NCI-H1048 (cell line): ENCODE measurements at regions not wholly inside any gene's neighbourhood (a gene's known extent, or its start where the extent isn't known, plus 50 kb on each side); places are given as distances from the start of the nearest gene placed in this dataset.

Source experiments
- DNase-seq: peaks from one replicate; lab custom pipeline; 2025; lab: John Stamatoyannopoulos, UW

GRCh38 chr16:87229230-87230188 is 87.7 kb downstream of the C16orf95 start:
- DNase-seq: no peak

- DNase-seq: no peak
Observed at GRCh38 chr16:87230571-87230970, 86.6 kb downstream of the C16orf95 start.

- no peak for DNase-seq
Observed at GRCh38 chr16:87231295-87231694, 85.9 kb downstream of the C16orf95 start.

- no peak for DNase-seq
Observed at GRCh38 chr16:87231911-87232310, 85.3 kb downstream of the C16orf95 start.

- DNase-seq: no peak
Observed at GRCh38 chr16:87233928-87234327, 83.3 kb downstream of the C16orf95 start.

- no peak for DNase-seq
Observed at GRCh38 chr16:87234601-87235000, 82.6 kb downstream of the C16orf95 start.

GRCh38 chr16:87235810-87236515 is 81.2 kb downstream of the C16orf95 start:
- no peak for DNase-seq

- DNase-seq: no peak
Observed at GRCh38 chr16:87236516-87237115, 80.6 kb downstream of the C16orf95 start.

- no peak for DNase-seq
Observed at GRCh38 chr16:87238361-87238715, 78.9 kb downstream of the C16orf95 start.

GRCh38 chr16:87239545-87239944 is 77.6 kb downstream of the C16orf95 start:
- no peak for DNase-seq

- no peak for DNase-seq
Observed at GRCh38 chr16:87240211-87241136, 76.7 kb downstream of the C16orf95 start.

GRCh38 chr16:87241137-87241771 is 75.9 kb downstream of the C16orf95 start:
- DNase-seq: no peak

GRCh38 chr16:87243478-87243877 is 73.7 kb downstream of the C16orf95 start:
- DNase-seq: no peak

GRCh38 chr16:87244636-87245197 is 72.5 kb downstream of the C16orf95 start:
- DNase-seq: no peak

- DNase-seq: no peak
Observed at GRCh38 chr16:87245511-87245910, 71.7 kb downstream of the C16orf95 start.

- DNase-seq: no peak
Observed at GRCh38 chr16:87246269-87247065, 70.7 kb downstream of the C16orf95 start.

- DNase-seq: no peak
Observed at GRCh38 chr16:87248714-87249113, 68.5 kb downstream of the C16orf95 start.

GRCh38 chr16:87249425-87249824 is 67.8 kb downstream of the C16orf95 start:
- DNase-seq: no peak

- no peak for DNase-seq
Observed at GRCh38 chr16:87250431-87250960, 66.7 kb downstream of the C16orf95 start.
